ENCODE measurements at regions not wholly inside any gene's neighbourhood (a gene's known extent, or its start where the extent isn't known, plus 50 kb on each side); places are given as distances from the start of the nearest gene placed in this dataset.

- no peak overlapping the region for H3K4me3 ChIP-seq (replicated peaks; ENCODE audit: low read depth, low read length)
- TF ChIP-seq, protein P1, sequence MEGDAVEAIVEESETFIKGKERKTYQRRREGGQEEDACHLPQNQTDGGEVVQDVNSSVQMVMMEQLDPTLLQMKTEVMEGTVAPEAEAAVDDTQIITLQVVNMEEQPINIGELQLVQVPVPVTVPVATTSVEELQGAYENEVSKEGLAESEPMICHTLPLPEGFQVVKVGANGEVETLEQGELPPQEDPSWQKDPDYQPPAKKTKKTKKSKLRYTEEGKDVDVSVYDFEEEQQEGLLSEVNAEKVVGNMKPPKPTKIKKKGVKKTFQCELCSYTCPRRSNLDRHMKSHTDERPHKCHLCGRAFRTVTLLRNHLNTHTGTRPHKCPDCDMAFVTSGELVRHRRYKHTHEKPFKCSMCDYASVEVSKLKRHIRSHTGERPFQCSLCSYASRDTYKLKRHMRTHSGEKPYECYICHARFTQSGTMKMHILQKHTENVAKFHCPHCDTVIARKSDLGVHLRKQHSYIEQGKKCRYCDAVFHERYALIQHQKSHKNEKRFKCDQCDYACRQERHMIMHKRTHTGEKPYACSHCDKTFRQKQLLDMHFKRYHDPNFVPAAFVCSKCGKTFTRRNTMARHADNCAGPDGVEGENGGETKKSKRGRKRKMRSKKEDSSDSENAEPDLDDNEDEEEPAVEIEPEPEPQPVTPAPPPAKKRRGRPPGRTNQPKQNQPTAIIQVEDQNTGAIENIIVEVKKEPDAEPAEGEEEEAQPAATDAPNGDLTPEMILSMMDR (IDR thresholded peaks at IDR 0.05; ENCODE audit: low read length, missing control alignments): no peak
- no peak for DNase-seq (ENCODE audit: low read depth)
Measured at GRCh38 chrX:68916891-68917290, 88.1 kb downstream of the EFNB1 start.

DNA sequence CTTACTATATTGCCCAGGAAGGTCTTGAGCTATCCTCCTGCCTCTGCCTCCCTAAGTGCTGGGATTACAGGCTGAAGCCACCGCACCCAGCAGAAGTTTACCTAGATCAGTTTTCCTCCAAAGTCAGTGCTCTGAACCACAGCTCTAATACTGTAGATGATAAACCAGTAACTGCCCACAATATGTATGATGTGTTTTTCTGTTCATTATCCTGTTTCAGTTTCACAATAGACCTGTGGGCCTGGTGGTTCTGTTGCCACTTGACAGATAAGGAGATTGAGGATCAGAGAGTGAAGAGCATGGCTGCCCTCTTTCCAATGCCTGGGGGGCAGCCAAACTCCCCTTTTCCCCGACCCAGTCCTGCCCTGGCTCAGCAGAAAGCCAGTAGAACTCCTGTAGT, 87.0 kb downstream of the EFNB1 start:
- no peak for DNase-seq (ENCODE audit: low read depth)
- TF ChIP-seq, protein P1 (IDR thresholded peaks at IDR 0.05; ENCODE audit: low read length, missing control alignments): no peak
- no peak overlapping the region for H3K4me3 ChIP-seq (replicated peaks; ENCODE audit: low read depth, low read length)

- TF ChIP-seq, protein P1 (IDR thresholded peaks at IDR 0.05; ENCODE audit: low read length, missing control alignments): no peak
- no peak overlapping the region for H3K4me3 ChIP-seq (replicated peaks; ENCODE audit: low read depth, low read length)
- DNase-seq (ENCODE audit: low read depth): no peak
Measured at GRCh38 chrX:68914479-68914946, 85.7 kb downstream of the EFNB1 start.

- no peak overlapping the region for H3K4me3 ChIP-seq (replicated peaks; ENCODE audit: low read depth, low read length)
- TF ChIP-seq, protein P1 (IDR thresholded peaks at IDR 0.05; ENCODE audit: low read length, missing control alignments): no peak
- no peak for DNase-seq (ENCODE audit: low read depth)
Measured at GRCh38 chrX:68913249-68913547, 84.4 kb downstream of the EFNB1 start.

GRCh38 chrX:68912113-68912512, 83.3 kb downstream of the EFNB1 start:
- no peak for DNase-seq (ENCODE audit: low read depth)
- H3K4me3 ChIP-seq (replicated peaks; ENCODE audit: low read depth, low read length): no peak overlapping the region

DNA sequence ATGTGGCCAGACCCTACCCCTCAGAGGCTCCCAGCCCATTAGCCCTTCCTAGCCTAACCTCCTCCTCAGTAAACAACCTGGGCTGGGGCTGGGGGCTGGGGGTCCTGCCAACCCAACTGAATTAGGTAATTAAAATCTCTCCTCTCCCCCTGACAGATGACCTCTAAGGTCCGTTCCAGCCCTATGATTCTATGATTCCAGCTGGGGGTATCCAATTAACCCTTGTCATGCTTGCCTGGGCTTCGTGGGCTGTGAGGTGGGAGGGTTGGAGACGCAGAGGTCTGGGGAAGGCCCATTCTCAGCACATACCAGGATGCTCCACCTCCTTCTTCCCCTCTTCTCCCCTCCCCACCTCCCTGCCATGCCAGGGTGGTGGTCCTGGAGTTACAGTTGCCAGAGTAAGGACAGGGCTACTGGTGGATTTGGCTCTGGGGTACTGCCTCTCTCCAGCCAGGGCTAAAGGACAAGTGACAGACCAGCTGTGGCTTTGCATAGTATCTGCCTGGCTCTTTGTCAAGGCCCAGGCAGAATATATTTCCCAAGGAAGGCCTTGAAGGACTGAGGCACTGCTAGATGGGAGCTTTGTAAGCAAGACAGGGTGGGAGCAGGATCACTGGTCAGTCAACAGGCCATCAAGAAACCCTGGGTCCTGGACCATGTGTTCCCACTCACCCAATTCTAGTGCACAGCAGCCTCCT, 82.1 kb downstream of the EFNB1 start:
- no peak overlapping the region for H3K4me3 ChIP-seq (replicated peaks; ENCODE audit: low read depth, low read length)
- TF ChIP-seq, protein P1 (IDR thresholded peaks at IDR 0.05; ENCODE audit: low read length, missing control alignments): no peak
- DNase-seq (ENCODE audit: low read depth): no peak

More at GRCh38 chrX:68912113-68912512, 83.3 kb downstream of the EFNB1 start:
- TF ChIP-seq, protein P1 (IDR thresholded peaks at IDR 0.05; ENCODE audit: low read length, missing control alignments): no peak

GRCh38 chrX:68909945-68910344, 81.1 kb downstream of the EFNB1 start:
- no peak for DNase-seq (ENCODE audit: low read depth)
- H3K4me3 ChIP-seq (replicated peaks; ENCODE audit: low read depth, low read length): no peak overlapping the region
- TF ChIP-seq, protein P1 (IDR thresholded peaks at IDR 0.05; ENCODE audit: low read length, missing control alignments): no peak

All from fibroblast of pulmonary artery (primary cell).